HFF-Myc (cell line): ENCODE measurements at regions not wholly inside any gene's neighbourhood (a gene's known extent, or its start where the extent isn't known, plus 50 kb on each side); places are given as distances from the start of the nearest gene placed in this dataset.

Experiments used
- DNase-seq: peaks from one replicate; pipeline ENCODE4 v3.0.0-alpha.2; 2011; ENCODE audit warnings: low read depth; ENCODE audit errors: extremely low read depth
- H3K4me3 ChIP-seq: replicated peaks from 2 replicates; pipeline ENCODE4 v1.5.1; 2011; ENCODE audit warnings: low read depth, mild to moderate bottlenecking, control low read depth, low read length
- CTCF ChIP-seq: IDR thresholded peaks from 2 replicates; pipeline ENCODE4 v1.5.1; 2012; ENCODE audit warnings: mild to moderate bottlenecking, low read depth, low read length, control low read depth; ENCODE audit errors: missing control alignments

GRCh38 chr4:156019246-156019645 is 65.6 kb upstream of the CTSO start:
- H3K4me3 ChIP-seq: no peak overlapping the region
- DNase-seq: no peak
- no peak for TF ChIP-seq CTCF

- TF ChIP-seq CTCF: no peak
- H3K4me3 ChIP-seq: no peak overlapping the region
- DNase-seq: no peak
Observed at GRCh38 chr4:156018383-156018782, 64.7 kb upstream of the CTSO start.

- no peak for DNase-seq
- no peak for TF ChIP-seq CTCF
- H3K4me3 ChIP-seq: no peak overlapping the region
Observed at GRCh38 chr4:156015781-156016180, 62.1 kb upstream of the CTSO start.

- TF ChIP-seq CTCF: no peak
- no peak overlapping the region for H3K4me3 ChIP-seq
- DNase-seq: no peak
Observed at GRCh38 chr4:156006192-156006591, 52.5 kb upstream of the CTSO start.
